GM23248 (cell line): ENCODE measurements at regions not wholly inside any gene's neighbourhood (a gene's known extent, or its start where the extent isn't known, plus 50 kb on each side); places are given as distances from the start of the nearest gene placed in this dataset.

ENCODE experiments used
- DNase-seq: peaks from one replicate; pipeline ENCODE4 v3.0.0-alpha.2; 2015
- H2AFZ ChIP-seq: fragments of 200-600 bp; sonication (generic); 2 replicates; pipeline ENCODE4 v1.6.1; 2016; ENCODE audit warnings: antibody characterized with exemption
- H3F3A ChIP-seq: fragments of 200-600 bp; sonication (generic); 2 replicates; pipeline ENCODE4 v1.6.1; 2016; ENCODE audit warnings: mild to moderate bottlenecking, antibody characterized with exemption, mixed run types; ENCODE audit not compliant: insufficient read depth
- H3K27ac ChIP-seq: fragments of 200-600 bp; sonication (generic); 2 replicates; pipeline ENCODE4 v1.5.1; 2016; ENCODE audit warnings: mild to moderate bottlenecking
- H3K27me3 ChIP-seq: fragments of 200-600 bp; sonication (generic); replicated peaks from 2 replicates; pipeline ENCODE4 v1.6.1; 2016; ENCODE audit warnings: mild to moderate bottlenecking; ENCODE audit not compliant: insufficient read depth
- H3K36me3 ChIP-seq: fragments of 200-600 bp; sonication (generic); 2 replicates; pipeline ENCODE4 v1.6.1; 2016; ENCODE audit warnings: low read depth, mild to moderate bottlenecking
- H3K4me1 ChIP-seq: fragments of 200-600 bp; sonication (generic); 2 replicates; pipeline ENCODE4 v1.6.1; 2016; ENCODE audit warnings: mild to moderate bottlenecking; ENCODE audit not compliant: insufficient read depth
- H3K4me2 ChIP-seq: fragments of 200-600 bp; sonication (generic); one replicate; pipeline ENCODE4 v1.6.1; 2016; ENCODE audit warnings: mild to moderate bottlenecking; ENCODE audit not compliant: unreplicated experiment
- H3K4me3 ChIP-seq: fragments of 200-600 bp; sonication (generic); 2 replicates; pipeline ENCODE4 v1.5.1; 2016; ENCODE audit warnings: mild to moderate bottlenecking
- H3K79me2 ChIP-seq: fragments of 200-600 bp; sonication (generic); 2 replicates; pipeline ENCODE4 v1.6.1; 2016; ENCODE audit warnings: mild to moderate bottlenecking; ENCODE audit not compliant: insufficient read depth
- H3K9ac ChIP-seq: fragments of 200-600 bp; sonication (generic); 2 replicates; pipeline ENCODE4 v1.6.1; 2016; ENCODE audit warnings: mild to moderate bottlenecking
- H3K9me2 ChIP-seq: fragments of 200-600 bp; sonication (generic); 2 replicates; pipeline ENCODE4 v1.6.1; 2016; ENCODE audit warnings: mixed run types, mild to moderate bottlenecking, moderate library complexity; ENCODE audit not compliant: insufficient read depth
- H3K9me3 ChIP-seq: fragments of 200-600 bp; sonication (generic); one replicate; pipeline ENCODE4 v1.6.1; 2017; ENCODE audit warnings: low read depth
- H4K20me1 ChIP-seq: fragments of 200-600 bp; sonication (generic); 2 replicates; pipeline ENCODE4 v1.6.0; 2016; ENCODE audit not compliant: insufficient read depth
- EZH2 ChIP-seq: fragments of 200-600 bp; sonication (generic); IDR thresholded peaks from 2 replicates; pipeline ENCODE4 v1.6.1; 2018; ENCODE audit warnings: antibody characterized with exemption, mild to moderate bottlenecking; ENCODE audit not compliant: insufficient read depth, poor library complexity, severe bottlenecking
- EZH2phosphoT487 ChIP-seq: fragments of 200-600 bp; sonication (generic); IDR thresholded peaks from 2 replicates; pipeline ENCODE4 v1.6.1; 2018; ENCODE audit warnings: antibody characterized with exemption, moderate library complexity, mild to moderate bottlenecking, low read depth; ENCODE audit not compliant: insufficient read depth
- WGBS, 2 experiments: methylation state at CpG; one replicate each; pipeline ENCODE4 v1.1.6; 2015 to 2017; ENCODE audit warnings: low lambda C conversion rate in 2 of 2, low coverage in 1 of 2; ENCODE audit errors: missing lambda C conversion rate in 2 of 2; 5-methylcytosine and 5-hydroxymethylcytosine counted together
- in situ Hi-C: fragments of 300-500 bp; cut with MboI; formaldehyde crosslinking; loops from 2 replicates; pipeline ENCODE4 v1.15.0; 2020

- 1 to 4% methylated on average over 18 to 34 of the region's 35 CpGs for WGBS, 2 experiments
- peaks cover 4% of the 10 kb centered on the region; the same call in 1 of the 2 replicates for H3F3A ChIP-seq
- no peaks in the 10 kb centered on the region for H3K79me2 ChIP-seq
- H3K9ac ChIP-seq, result peak overlapping the region; percentile 38; the same call in 1 of the 2 replicates
- no peaks in the 10 kb centered on the region for H4K20me1 ChIP-seq
- peak overlapping the region; percentile 76 for H3K4me3 ChIP-seq
- H3K36me3 ChIP-seq, result no peaks in the 10 kb centered on the region
- no peak for DNase-seq
- peaks cover 13% of the 10 kb centered on the region; the same call in 1 of the 2 replicates for H3K27me3 ChIP-seq
- H3K4me2 ChIP-seq, result peak overlapping the region; percentile 82
- no peak overlapping the region for H3K27ac ChIP-seq
- H3K9me3 ChIP-seq, result no peaks in the 10 kb centered on the region
- in situ Hi-C loops, result no loop called here
- H3K4me1 ChIP-seq, result peaks cover 14% of the 10 kb centered on the region; the same call in 1 of the 2 replicates
- H3K9me2 ChIP-seq, result no peaks in the 10 kb centered on the region
- TF ChIP-seq EZH2 (no peak), EZH2phosphoT487 (no peak)
- H2AFZ ChIP-seq, result peak overlapping the region; percentile 84
These were observed 145.1 kb upstream of the ZNF536 start for GRCh38 chr19:30227012-30227621.

DNA sequence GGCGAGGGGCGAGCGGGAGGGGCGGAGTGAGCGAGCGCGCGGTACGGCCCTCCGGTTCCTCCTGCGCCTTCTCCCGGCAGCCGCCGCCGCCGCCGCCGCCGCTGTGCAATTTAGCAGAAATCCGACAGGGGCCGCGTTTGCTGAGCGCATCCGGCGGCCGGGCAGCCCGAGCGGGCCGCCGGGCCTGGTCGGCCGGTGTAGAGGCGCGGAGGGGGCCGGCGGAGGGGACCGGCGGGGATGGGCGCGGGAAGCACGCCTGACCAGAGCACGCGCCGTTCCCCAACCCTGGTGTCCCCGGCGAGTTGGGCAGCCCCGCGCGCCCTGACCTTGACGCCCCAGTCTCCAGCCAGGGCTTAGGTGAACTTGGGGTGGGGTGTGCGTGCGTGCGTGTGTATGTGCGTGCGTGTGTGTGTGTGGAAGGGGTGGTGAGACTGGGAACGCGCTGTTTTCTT, 144.5 kb upstream of the ZNF536 start:
- Histone ChIP-seq H3K27ac (no peak overlapping the region), H3K36me3 (no peaks in the 10 kb centered on the region), H3K9ac (peak overlapping the region; percentile 53), H3K4me1 (peaks cover 14% of the 10 kb centered on the region; the same call in 1 of the 2 replicates), H3K4me2 (peak overlapping the region; percentile 82), H3K9me3 (no peaks in the 10 kb centered on the region), H3K4me3 (peak overlapping the region; percentile 76), H3K27me3 (peaks cover 13% of the 10 kb centered on the region; the same call in 1 of the 2 replicates), H3K79me2 (no peaks in the 10 kb centered on the region), H2AFZ (peak overlapping the region; percentile 84), H3K9me2 (no peaks in the 10 kb centered on the region), H4K20me1 (no peaks in the 10 kb centered on the region), H3F3A (peaks cover 4% of the 10 kb centered on the region; the same call in 1 of the 2 replicates)
- TF ChIP-seq EZH2phosphoT487, result no peak
- TF ChIP-seq EZH2, result no peak
- peak; percentile 90 for DNase-seq
- 1 to 2% methylated on average over 6 to 57 of the region's 57 CpGs for WGBS, 2 experiments
- in situ Hi-C loops, result no loop called here

- WGBS, 2 experiments, result 0 to 1% methylated on average over 48 to 58 of the region's 62 CpGs
- Histone ChIP-seq H3K27me3 (peaks cover 13% of the 10 kb centered on the region; the same call in 1 of the 2 replicates), H3K9me3 (no peaks in the 10 kb centered on the region), H2AFZ (peak overlapping the region; percentile 84), H3K79me2 (no peaks in the 10 kb centered on the region), H3K9me2 (no peaks in the 10 kb centered on the region), H3K4me1 (peaks cover 14% of the 10 kb centered on the region; the same call in 1 of the 2 replicates), H3K27ac (no peak overlapping the region), H3F3A (peaks cover 4% of the 10 kb centered on the region; the same call in 1 of the 2 replicates), H3K4me3 (peak overlapping the region; percentile 76), H3K9ac (peak overlapping the region; percentile 53), H3K36me3 (no peaks in the 10 kb centered on the region), H3K4me2 (peak overlapping the region; percentile 82), H4K20me1 (no peaks in the 10 kb centered on the region)
- no peak for TF ChIP-seq EZH2phosphoT487
- no peak for TF ChIP-seq EZH2
- DNase-seq, result peak; percentile 60
- in situ Hi-C loops, result no loop called here
These were observed 143.9 kb upstream of the ZNF536 start for GRCh38 chr19:30228113-30228834.

- no peaks in the 10 kb centered on the region for H3K9me2 ChIP-seq
- H3K4me2 ChIP-seq, result peak overlapping the region; percentile 82
- H3K27me3 ChIP-seq, result peaks cover 13% of the 10 kb centered on the region; the same call in 1 of the 2 replicates
- peak overlapping the region; percentile 76 for H3K4me3 ChIP-seq
- H2AFZ ChIP-seq, result peak overlapping the region; percentile 84; the same call in 1 of the 2 replicates
- WGBS, 2 experiments, result 14 to 18% methylated on average over 35 of the region's 35 CpGs
- no peaks in the 10 kb centered on the region for H3K36me3 ChIP-seq
- peak; percentile 41 for DNase-seq
- peaks cover 4% of the 10 kb centered on the region; the same call in 1 of the 2 replicates for H3F3A ChIP-seq
- H3K27ac ChIP-seq, result no peak overlapping the region
- no peaks in the 10 kb centered on the region for H4K20me1 ChIP-seq
- H3K9ac ChIP-seq, result peak overlapping the region; percentile 53
- peaks cover 14% of the 10 kb centered on the region; the same call in 1 of the 2 replicates for H3K4me1 ChIP-seq
- no peak for TF ChIP-seq EZH2phosphoT487
- TF ChIP-seq EZH2, result no peak
- H3K9me3 ChIP-seq, result no peaks in the 10 kb centered on the region
- H3K79me2 ChIP-seq, result no peaks in the 10 kb centered on the region
- in situ Hi-C loops, result no loop called here
These were observed 143.2 kb upstream of the ZNF536 start for GRCh38 chr19:30228835-30229524.
